OCI-LY3 (cell line): ENCODE measurements at regions not wholly inside any gene's neighbourhood (a gene's known extent, or its start where the extent isn't known, plus 50 kb on each side); places are given as distances from the start of the nearest gene placed in this dataset.

Experiments used
- H2AFZ ChIP-seq: fragments of 200-600, 300-600 bp; shearing (Covaris generic); 2 replicates; pipeline ENCODE4 v1.6.0; 2014; ENCODE audit warnings: antibody characterized with exemption, low read depth, low read length
- H3K27ac ChIP-seq: fragments of 200-600, 300-600 bp; sonication (generic); 2 replicates; pipeline ENCODE4 v1.5.1; 2014; ENCODE audit warnings: mild to moderate bottlenecking, low read length, moderate library complexity, mixed read lengths
- H3K27me3 ChIP-seq: fragments of 200-600, 300-600 bp; sonication (generic); 2 replicates; pipeline ENCODE4 v1.6.1; 2014; ENCODE audit warnings: low read depth, low read length, mixed read lengths
- H3K36me3 ChIP-seq: fragments of 200-600, 300-600 bp; sonication (generic); replicated peaks from 2 replicates; pipeline ENCODE3; 2014; ENCODE audit warnings: low read depth, low read length, mixed read lengths
- H3K4me1 ChIP-seq: fragments of 300-600, 200-600 bp; sonication (generic); 2 replicates; pipeline ENCODE4 v1.6.1; 2014; ENCODE audit warnings: low read length, mixed read lengths
- H3K4me2 ChIP-seq: fragments of 200-600, 300-600 bp; sonication (generic); 2 replicates; pipeline ENCODE4 v1.6.1; 2014; ENCODE audit warnings: low read length, mixed read lengths
- H3K4me3 ChIP-seq: fragments of 300-600, 200-600 bp; sonication (generic); 2 replicates; pipeline ENCODE4 v1.5.1; 2014; ENCODE audit warnings: antibody characterized with exemption, mild to moderate bottlenecking, low read length, moderate library complexity
- H3K79me2 ChIP-seq: fragments of 300-600, 200-600 bp; shearing (Covaris generic); 2 replicates; pipeline ENCODE4 v1.6.1; 2014; ENCODE audit warnings: mild to moderate bottlenecking, low read length, mixed read lengths
- H3K9ac ChIP-seq: fragments of 300-600, 200-600 bp; shearing (Covaris generic); 2 replicates; pipeline ENCODE4 v1.6.0; 2014; ENCODE audit warnings: mild to moderate bottlenecking, low read length, moderate library complexity
- H3K9me3 ChIP-seq: fragments of 200-600, 300-600 bp; shearing (Covaris generic); 2 replicates; pipeline ENCODE4 v1.6.1; 2014; ENCODE audit warnings: low read length, mixed read lengths; ENCODE audit not compliant: insufficient read depth
- H4K20me1 ChIP-seq: fragments of 200-600, 300-600 bp; sonication (generic); 2 replicates; pipeline ENCODE4 v1.6.1; 2016; ENCODE audit warnings: low read length, mixed read lengths; ENCODE audit not compliant: insufficient read depth
- CTCF ChIP-seq: fragments of 200-600, 300-600 bp; sonication (generic); IDR thresholded peaks from 2 replicates; pipeline ENCODE4 v1.5.1; 2014; ENCODE audit warnings: antibody characterized with exemption, low read length, low read depth
- EZH2phosphoT487 ChIP-seq: fragments of 200-600 bp; shearing (Covaris generic); IDR thresholded peaks from 2 replicates; pipeline ENCODE4 v1.6.1; 2018; ENCODE audit warnings: antibody characterized with exemption, mixed run types, low read depth

GRCh38 chr3:44003801-44004200 lies 237.9 kb upstream of the TOPAZ1 start:
- peaks cover 25% of the 10 kb centered on the region for H3K27me3 ChIP-seq
- no peaks in the 10 kb centered on the region for H3K9me3 ChIP-seq
- TF ChIP-seq EZH2phosphoT487 = no peak
- no peak overlapping the region for H3K4me3 ChIP-seq
- 0 out of 2 replicates have a peak, but pooled peaks cover 6% of the 10 kb centered on the region for H3K4me1 ChIP-seq
- H3K9ac ChIP-seq = no peak overlapping the region
- H3K36me3 ChIP-seq = no peaks in the 10 kb centered on the region
- H3K79me2 ChIP-seq = no peaks in the 10 kb centered on the region
- no peak overlapping the region for H2AFZ ChIP-seq
- H3K27ac ChIP-seq = no peak overlapping the region
- no peak overlapping the region for H3K4me2 ChIP-seq
- no peaks in the 10 kb centered on the region for H4K20me1 ChIP-seq

- H3K36me3 ChIP-seq = no peaks in the 10 kb centered on the region
Observed at GRCh38 chr3:44011680-44012079, 230.0 kb upstream of the TOPAZ1 start.

GRCh38 chr3:44012160-44012899 lies 229.4 kb upstream of the TOPAZ1 start:
- no peaks in the 10 kb centered on the region for H3K9me3 ChIP-seq
- H3K27ac ChIP-seq = no peak overlapping the region
- no peak overlapping the region for H3K9ac ChIP-seq
- H3K27me3 ChIP-seq = no peaks in the 10 kb centered on the region
- no peak overlapping the region for H3K4me2 ChIP-seq
- H4K20me1 ChIP-seq = no peaks in the 10 kb centered on the region
- H3K4me1 ChIP-seq = no peaks in the 10 kb centered on the region
- H3K79me2 ChIP-seq = no peaks in the 10 kb centered on the region
- no peak overlapping the region for H3K4me3 ChIP-seq
- no peaks in the 10 kb centered on the region for H3K36me3 ChIP-seq
- no peak for TF ChIP-seq CTCF
- TF ChIP-seq EZH2phosphoT487 = no peak
- no peak overlapping the region for H2AFZ ChIP-seq

More at GRCh38 chr3:44011680-44012079, 230.0 kb upstream of the TOPAZ1 start:
- H3K4me3 ChIP-seq = no peak overlapping the region
- no peaks in the 10 kb centered on the region for H3K9me3 ChIP-seq
- H3K27ac ChIP-seq = no peak overlapping the region
- H2AFZ ChIP-seq = no peak overlapping the region
- no peaks in the 10 kb centered on the region for H3K27me3 ChIP-seq
- no peaks in the 10 kb centered on the region for H4K20me1 ChIP-seq
- TF ChIP-seq EZH2phosphoT487 = no peak
- no peak for TF ChIP-seq CTCF
- H3K4me1 ChIP-seq = no peaks in the 10 kb centered on the region
- H3K9ac ChIP-seq = no peak overlapping the region
- no peak overlapping the region for H3K4me2 ChIP-seq
- H3K79me2 ChIP-seq = no peaks in the 10 kb centered on the region

- Histone ChIP-seq H3K27ac (no peak overlapping the region), H4K20me1 (no peaks in the 10 kb centered on the region), H3K36me3 (no peaks in the 10 kb centered on the region), H3K4me1 (no peaks in the 10 kb centered on the region), H3K27me3 (peaks cover 4% of the 10 kb centered on the region; the same call in 1 of the 2 replicates), H3K4me2 (no peak overlapping the region), H3K79me2 (no peaks in the 10 kb centered on the region), H3K9ac (no peak overlapping the region), H3K9me3 (no peaks in the 10 kb centered on the region), H2AFZ (no peak overlapping the region), H3K4me3 (no peak overlapping the region)
- TF ChIP-seq EZH2phosphoT487 (no peak), CTCF (no peak)
Observed at GRCh38 chr3:44013967-44014366, 227.7 kb upstream of the TOPAZ1 start.
